ENCODE measurements at regions not wholly inside any gene's neighbourhood (a gene's known extent, or its start where the extent isn't known, plus 50 kb on each side); places are given as distances from the start of the nearest gene placed in this dataset.

DNA sequence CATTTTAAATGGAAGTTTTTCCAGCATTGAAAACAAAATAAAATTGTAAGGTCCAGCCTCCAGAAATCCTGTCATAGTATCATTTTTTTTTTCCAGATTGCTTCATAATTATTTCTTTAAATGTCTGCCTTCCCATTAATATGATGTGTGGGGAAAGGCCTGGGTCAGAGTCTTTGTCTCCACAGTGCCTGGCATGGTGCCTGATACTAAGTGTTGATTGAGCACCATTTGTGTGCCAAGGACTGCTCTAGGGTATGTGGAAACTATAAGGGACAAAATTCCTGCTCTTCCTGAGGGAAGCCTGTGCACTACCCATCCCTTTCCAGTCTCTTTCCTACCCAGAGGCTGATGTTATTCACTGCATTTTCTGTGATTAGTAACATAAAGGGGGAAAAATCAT lies 53.1 kb upstream of the BEND4 start:
- TF ChIP-seq, protein P1, sequence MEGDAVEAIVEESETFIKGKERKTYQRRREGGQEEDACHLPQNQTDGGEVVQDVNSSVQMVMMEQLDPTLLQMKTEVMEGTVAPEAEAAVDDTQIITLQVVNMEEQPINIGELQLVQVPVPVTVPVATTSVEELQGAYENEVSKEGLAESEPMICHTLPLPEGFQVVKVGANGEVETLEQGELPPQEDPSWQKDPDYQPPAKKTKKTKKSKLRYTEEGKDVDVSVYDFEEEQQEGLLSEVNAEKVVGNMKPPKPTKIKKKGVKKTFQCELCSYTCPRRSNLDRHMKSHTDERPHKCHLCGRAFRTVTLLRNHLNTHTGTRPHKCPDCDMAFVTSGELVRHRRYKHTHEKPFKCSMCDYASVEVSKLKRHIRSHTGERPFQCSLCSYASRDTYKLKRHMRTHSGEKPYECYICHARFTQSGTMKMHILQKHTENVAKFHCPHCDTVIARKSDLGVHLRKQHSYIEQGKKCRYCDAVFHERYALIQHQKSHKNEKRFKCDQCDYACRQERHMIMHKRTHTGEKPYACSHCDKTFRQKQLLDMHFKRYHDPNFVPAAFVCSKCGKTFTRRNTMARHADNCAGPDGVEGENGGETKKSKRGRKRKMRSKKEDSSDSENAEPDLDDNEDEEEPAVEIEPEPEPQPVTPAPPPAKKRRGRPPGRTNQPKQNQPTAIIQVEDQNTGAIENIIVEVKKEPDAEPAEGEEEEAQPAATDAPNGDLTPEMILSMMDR (IDR thresholded peaks at IDR 0.05): no peak

DNA sequence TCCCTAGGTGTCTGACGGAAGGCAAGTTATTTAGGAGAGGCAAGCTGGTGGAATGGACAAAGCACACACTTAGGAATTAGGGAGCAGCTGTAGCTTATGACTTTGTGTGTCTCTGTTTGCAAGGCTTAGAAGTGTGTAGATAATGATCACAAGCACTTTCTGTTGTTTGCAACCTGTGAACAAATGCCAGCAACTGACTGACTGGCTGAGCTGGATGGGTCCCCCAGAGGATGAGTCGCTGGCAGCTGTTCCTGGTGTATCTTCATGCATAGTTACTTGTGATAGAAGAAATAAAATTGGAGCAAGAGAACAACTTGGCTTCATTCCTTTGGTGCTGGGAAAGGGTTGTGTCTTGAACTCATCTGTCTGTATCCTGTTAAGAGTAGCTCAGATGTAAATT lies 64.2 kb upstream of the BEND4 start:
- TF ChIP-seq, protein P1 (IDR thresholded peaks at IDR 0.05): no peak

DNA sequence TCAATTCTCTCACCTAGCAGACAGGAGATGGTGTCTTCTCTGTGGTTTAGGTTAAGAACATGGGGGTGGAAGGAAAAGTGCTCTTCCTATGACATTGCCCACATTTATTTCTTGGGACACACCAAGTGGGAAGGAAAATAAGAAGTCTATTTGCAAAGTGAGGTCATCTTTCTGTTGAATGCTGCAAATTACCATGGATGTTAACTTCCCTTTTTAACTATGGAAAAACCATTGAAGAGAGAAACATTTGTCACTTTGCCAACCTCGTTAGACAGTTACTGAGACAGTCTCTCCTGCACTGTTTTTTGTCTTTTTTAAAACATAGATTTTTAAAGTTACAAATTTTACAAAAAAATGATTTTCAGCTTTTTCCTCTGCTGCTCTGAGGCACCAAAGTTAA lies 72.8 kb upstream of the BEND4 start:
- TF ChIP-seq, protein P1 (IDR thresholded peaks at IDR 0.05): no peak

DNA sequence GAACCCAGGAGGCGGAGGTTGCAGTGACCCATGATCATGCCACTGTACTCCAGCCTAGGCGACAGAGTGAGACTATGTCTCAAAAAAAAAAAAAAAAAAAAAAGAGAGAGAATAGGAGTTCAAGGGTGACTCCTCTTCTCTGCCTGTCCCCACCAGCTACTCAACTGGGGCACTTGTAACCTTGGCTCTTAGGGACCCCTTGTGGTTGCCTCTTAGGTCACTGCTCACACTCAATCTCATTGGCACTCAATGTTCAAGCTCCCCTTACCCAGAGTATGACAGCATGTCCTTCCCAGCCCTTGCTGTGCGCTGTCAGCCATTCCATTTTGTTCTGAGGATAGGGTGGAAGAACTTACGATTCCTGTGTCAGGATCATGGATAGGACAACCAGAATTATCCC lies 82.4 kb upstream of the BEND4 start:
- TF ChIP-seq, protein P1 (IDR thresholded peaks at IDR 0.05): no peak

DNA sequence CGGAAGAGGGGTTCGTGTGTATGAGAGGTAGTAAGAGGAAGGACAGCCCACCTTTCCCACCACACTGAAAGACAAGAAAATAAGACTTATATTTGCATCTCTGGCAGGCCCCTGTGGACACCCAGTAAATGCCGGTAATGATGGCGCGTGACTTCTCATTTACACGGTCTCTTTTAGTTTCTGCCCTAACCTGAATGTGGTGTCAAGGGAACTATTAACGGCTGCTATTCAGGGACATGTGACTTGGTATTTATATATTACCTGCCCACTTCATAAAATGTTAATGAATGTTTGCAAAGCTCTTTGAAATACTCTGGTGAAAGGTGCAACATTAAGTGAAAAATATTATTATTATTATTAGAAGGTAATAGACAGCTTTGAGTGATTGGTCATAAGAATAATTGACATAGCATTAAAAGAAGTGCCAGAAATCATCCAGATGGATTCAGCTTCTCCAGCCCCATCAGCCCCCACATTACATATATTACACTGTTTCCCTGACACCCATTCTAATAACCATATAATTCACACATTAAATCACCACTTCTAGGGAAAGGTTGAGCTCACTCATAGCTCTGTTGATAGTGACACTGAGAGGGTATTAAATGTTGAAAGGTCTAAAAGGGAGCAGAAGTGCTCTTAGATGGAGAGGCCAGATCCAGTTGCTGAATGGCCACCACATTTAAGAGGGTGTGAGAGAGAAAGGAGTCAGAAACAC lies 83.0 kb upstream of the BEND4 start:
- TF ChIP-seq, protein P1 (IDR thresholded peaks at IDR 0.05): no peak

DNA sequence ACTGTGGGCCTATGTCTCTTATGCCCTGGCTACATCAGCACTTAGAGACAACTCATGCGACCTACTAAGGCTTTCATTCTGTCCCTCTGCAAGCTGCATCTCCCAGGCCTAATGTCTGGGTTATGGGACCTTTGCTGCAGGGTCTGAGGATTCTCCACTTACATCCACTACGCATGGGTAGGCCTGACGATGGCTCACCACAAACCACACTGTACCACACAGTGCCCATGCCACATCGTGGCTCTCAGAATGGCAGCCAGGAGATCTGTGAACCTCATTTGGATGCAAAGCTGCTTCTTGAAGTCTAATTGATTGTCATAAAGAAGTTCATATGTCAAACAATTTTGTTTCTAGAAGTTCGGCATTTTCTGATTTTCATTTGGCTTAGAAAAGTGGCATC lies 84.6 kb upstream of the BEND4 start:
- TF ChIP-seq, protein P1 (IDR thresholded peaks at IDR 0.05): no peak

DNA sequence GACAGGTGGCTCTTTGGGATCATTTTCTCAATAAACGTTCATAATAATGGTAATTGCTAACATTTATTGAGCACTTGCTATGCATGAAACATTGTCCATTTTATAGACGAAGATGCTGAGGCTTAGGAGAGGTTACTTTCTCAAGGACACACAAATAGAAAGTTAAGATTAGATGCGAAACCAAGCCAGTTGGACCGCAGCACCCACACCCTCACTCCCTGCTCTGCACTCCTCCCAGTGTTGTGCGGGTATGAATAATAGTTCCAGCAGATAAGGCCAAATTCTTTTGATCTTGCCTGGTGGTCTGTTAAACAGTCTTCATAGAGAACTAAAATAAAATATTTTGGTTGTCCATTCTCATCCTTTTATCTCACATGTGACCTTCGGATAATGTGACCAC lies 85.0 kb upstream of the BEND4 start:
- TF ChIP-seq, protein P1 (IDR thresholded peaks at IDR 0.05): no peak

DNA sequence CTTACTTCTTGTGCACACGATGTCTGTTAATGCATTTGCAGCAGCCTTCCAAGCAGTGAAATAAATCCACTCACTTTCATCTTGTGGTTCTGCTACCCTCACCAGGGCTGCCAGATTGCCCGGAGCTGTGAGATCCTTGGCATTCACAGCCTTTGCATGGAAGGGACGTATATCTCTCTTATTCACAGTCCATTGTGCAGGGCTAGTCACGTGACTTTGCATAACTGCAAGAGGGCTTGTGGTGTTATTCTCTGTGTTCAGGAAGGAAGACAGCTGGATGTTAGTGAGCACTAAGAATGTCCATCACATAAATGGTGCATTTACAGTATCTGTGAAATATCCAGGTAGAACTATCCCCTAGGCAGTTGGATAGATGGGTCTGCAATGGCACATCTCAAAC lies 96.5 kb upstream of the BEND4 start:
- TF ChIP-seq, protein P1 (IDR thresholded peaks at IDR 0.05): no peak
